ENCODE measurements at regions not wholly inside any gene's neighbourhood (a gene's known extent, or its start where the extent isn't known, plus 50 kb on each side); places are given as distances from the start of the nearest gene placed in this dataset.

GRCh38 chr4:28536124-28536523 is 1675.5 kb downstream of the STIM2 start:
- H3K36me3 Mint-ChIP-seq: no peaks in the 10 kb centered on the region
- TF ChIP-seq, protein P1, sequence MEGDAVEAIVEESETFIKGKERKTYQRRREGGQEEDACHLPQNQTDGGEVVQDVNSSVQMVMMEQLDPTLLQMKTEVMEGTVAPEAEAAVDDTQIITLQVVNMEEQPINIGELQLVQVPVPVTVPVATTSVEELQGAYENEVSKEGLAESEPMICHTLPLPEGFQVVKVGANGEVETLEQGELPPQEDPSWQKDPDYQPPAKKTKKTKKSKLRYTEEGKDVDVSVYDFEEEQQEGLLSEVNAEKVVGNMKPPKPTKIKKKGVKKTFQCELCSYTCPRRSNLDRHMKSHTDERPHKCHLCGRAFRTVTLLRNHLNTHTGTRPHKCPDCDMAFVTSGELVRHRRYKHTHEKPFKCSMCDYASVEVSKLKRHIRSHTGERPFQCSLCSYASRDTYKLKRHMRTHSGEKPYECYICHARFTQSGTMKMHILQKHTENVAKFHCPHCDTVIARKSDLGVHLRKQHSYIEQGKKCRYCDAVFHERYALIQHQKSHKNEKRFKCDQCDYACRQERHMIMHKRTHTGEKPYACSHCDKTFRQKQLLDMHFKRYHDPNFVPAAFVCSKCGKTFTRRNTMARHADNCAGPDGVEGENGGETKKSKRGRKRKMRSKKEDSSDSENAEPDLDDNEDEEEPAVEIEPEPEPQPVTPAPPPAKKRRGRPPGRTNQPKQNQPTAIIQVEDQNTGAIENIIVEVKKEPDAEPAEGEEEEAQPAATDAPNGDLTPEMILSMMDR (conservative IDR thresholded peaks at IDR 0.05): no peak
- no peak for DNase-seq (ENCODE audit: extremely low spot score, unreplicated experiment)
- H3K27ac Mint-ChIP-seq: no peak overlapping the region
- no peak overlapping the region for H3K4me3 Mint-ChIP-seq
- H3K9me3 Mint-ChIP-seq: peaks cover 7% of the 10 kb centered on the region
- H3K4me1 Mint-ChIP-seq (ENCODE audit: unreplicated experiment): no peaks in the 10 kb centered on the region
- H3K27me3 Mint-ChIP-seq: no peaks in the 10 kb centered on the region

DNA sequence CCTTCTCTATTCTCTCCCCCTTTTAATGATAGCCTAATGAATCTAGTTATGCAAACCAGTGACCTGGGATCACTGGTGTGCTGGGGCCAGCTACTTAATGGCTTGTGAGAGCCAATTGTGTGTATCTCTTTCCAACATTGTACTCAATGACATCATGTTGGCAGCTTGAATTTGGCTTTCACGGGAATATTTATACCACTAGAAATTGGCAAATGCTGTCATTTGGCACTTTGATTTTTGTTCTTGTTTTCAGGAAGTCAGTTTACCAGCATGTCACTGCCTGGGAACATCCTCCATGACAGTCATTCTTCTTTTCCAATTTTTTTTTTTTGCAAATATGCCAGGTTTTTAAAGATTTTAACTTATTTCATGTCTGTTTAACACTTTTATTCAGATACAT is 1685.3 kb downstream of the STIM2 start:
- no peak for DNase-seq (ENCODE audit: extremely low spot score, unreplicated experiment)
- peaks cover 5% of the 10 kb centered on the region for H3K9me3 Mint-ChIP-seq
- H3K4me1 Mint-ChIP-seq (ENCODE audit: unreplicated experiment): no peaks in the 10 kb centered on the region
- TF ChIP-seq, protein P1 (conservative IDR thresholded peaks at IDR 0.05): no peak
- H3K27ac Mint-ChIP-seq: no peak overlapping the region
- H3K4me3 Mint-ChIP-seq: no peak overlapping the region
- H3K27me3 Mint-ChIP-seq: no peaks in the 10 kb centered on the region
- H3K36me3 Mint-ChIP-seq: no peaks in the 10 kb centered on the region

GRCh38 chr4:28548136-28548535 is 1687.5 kb downstream of the STIM2 start:
- no peaks in the 10 kb centered on the region for H3K4me1 Mint-ChIP-seq (ENCODE audit: unreplicated experiment)
- no peaks in the 10 kb centered on the region for H3K27me3 Mint-ChIP-seq
- H3K9me3 Mint-ChIP-seq: no peaks in the 10 kb centered on the region
- H3K4me3 Mint-ChIP-seq: no peak overlapping the region
- TF ChIP-seq, protein P1 (conservative IDR thresholded peaks at IDR 0.05): no peak
- no peaks in the 10 kb centered on the region for H3K36me3 Mint-ChIP-seq
- DNase-seq (ENCODE audit: extremely low spot score, unreplicated experiment): no peak
- H3K27ac Mint-ChIP-seq: no peak overlapping the region

GRCh38 chr4:28548594-28548993 is 1688.0 kb downstream of the STIM2 start:
- no peak overlapping the region for H3K27ac Mint-ChIP-seq
- TF ChIP-seq, protein P1 (conservative IDR thresholded peaks at IDR 0.05): no peak
- no peaks in the 10 kb centered on the region for H3K36me3 Mint-ChIP-seq
- DNase-seq (ENCODE audit: extremely low spot score, unreplicated experiment): no peak
- H3K4me3 Mint-ChIP-seq: no peak overlapping the region
- H3K27me3 Mint-ChIP-seq: no peaks in the 10 kb centered on the region
- peaks cover 4% of the 10 kb centered on the region for H3K9me3 Mint-ChIP-seq
- no peaks in the 10 kb centered on the region for H3K4me1 Mint-ChIP-seq (ENCODE audit: unreplicated experiment)

DNA sequence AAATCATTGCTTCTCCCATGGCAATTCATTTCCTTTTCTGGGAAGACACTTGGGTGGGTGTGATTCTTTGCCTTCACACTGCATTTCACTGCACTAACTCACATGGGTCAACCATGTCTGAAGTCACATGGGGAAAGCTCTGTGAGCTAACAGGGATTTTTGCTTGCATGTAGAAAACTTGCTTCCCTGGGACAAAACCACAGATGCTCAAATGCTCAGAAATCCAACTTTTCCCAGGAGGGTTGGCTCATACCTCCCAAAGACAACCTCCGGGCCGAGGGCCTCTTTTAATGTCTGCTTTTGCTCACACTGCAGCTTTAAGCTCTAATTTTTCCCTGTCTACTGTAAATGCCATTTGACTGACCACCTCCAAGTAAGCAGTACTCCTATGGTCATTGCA is 1695.2 kb downstream of the STIM2 start:
- peaks cover 4% of the 10 kb centered on the region for H3K4me1 Mint-ChIP-seq (ENCODE audit: unreplicated experiment)
- no peaks in the 10 kb centered on the region for H3K36me3 Mint-ChIP-seq
- H3K27ac Mint-ChIP-seq: no peak overlapping the region
- TF ChIP-seq, protein P1 (conservative IDR thresholded peaks at IDR 0.05): no peak
- no peak overlapping the region for H3K4me3 Mint-ChIP-seq
- DNase-seq (ENCODE audit: extremely low spot score, unreplicated experiment): no peak
- peaks cover 11% of the 10 kb centered on the region for H3K9me3 Mint-ChIP-seq
- H3K27me3 Mint-ChIP-seq: no peaks in the 10 kb centered on the region

- Mint-ChIP-seq H3K27me3 (no peaks in the 10 kb centered on the region), H3K4me1 (ENCODE audit: unreplicated experiment) (peaks cover 4% of the 10 kb centered on the region), H3K36me3 (no peaks in the 10 kb centered on the region), H3K4me3 (no peak overlapping the region), H3K27ac (no peak overlapping the region), H3K9me3 (peaks cover 11% of the 10 kb centered on the region)
- no peak for DNase-seq (ENCODE audit: extremely low spot score, unreplicated experiment)
- TF ChIP-seq, protein P1 (conservative IDR thresholded peaks at IDR 0.05): no peak
Measured at GRCh38 chr4:28557755-28558154, 1697.1 kb downstream of the STIM2 start.

All from type B pancreatic cell (in vitro differentiated cells).